Nephron (organoid): ENCODE measurements at regions not wholly inside any gene's neighbourhood (a gene's known extent, or its start where the extent isn't known, plus 50 kb on each side); places are given as distances from the start of the nearest gene placed in this dataset.

Experiments
- H3K27ac Mint-ChIP-seq, 3 experiments: 2 replicates each; pipeline ENCODE4 v1.8.0; 2020; ENCODE audit warnings: mixed read lengths in 3 of 3, mild to moderate bottlenecking in 2 of 3, moderate library complexity in 1 of 3
- H3K27me3 Mint-ChIP-seq: 2 replicates; pipeline ENCODE4 v1.8.0; 2021; ENCODE audit warnings: low read depth, mild to moderate bottlenecking, moderate library complexity, mixed read lengths
- H3K36me3 Mint-ChIP-seq: 2 replicates; pipeline ENCODE4 v1.8.0; 2020; ENCODE audit warnings: low read depth, mixed read lengths
- H3K4me1 Mint-ChIP-seq: 2 replicates; pipeline ENCODE4 v1.8.0; 2020; ENCODE audit warnings: mixed read lengths
- H3K4me3 Mint-ChIP-seq, 3 experiments: 2 replicates each; pipeline ENCODE4 v1.8.0; 2020; ENCODE audit warnings: mild to moderate bottlenecking in 3 of 3, mixed read lengths in 3 of 3, moderate library complexity in 2 of 3
- H3K9me3 Mint-ChIP-seq: 2 replicates; pipeline ENCODE4 v1.8.0; 2020; ENCODE audit warnings: mixed read lengths
- CTCF ChIP-seq, 3 experiments: fragments of 200-600 bp; sonication (generic); IDR thresholded peaks; one replicate each; pipeline ENCODE4 v1.5.0; 2021; ENCODE audit warnings: antibody characterized with exemption in 3 of 3; ENCODE audit not compliant: unreplicated experiment in 3 of 3

GRCh38 chr7:157087646-157088045 is 51.1 kb upstream of the UBE3C start:
- no peaks in the 10 kb centered on the region for H3K4me1 Mint-ChIP-seq
- no peak overlapping the region for H3K27ac Mint-ChIP-seq
- H3K9me3 Mint-ChIP-seq, result peaks cover 23% of the 10 kb centered on the region
- no peak for TF ChIP-seq CTCF (IDR thresholded peaks at IDR 0.05; ENCODE audit: unreplicated experiment in 3 of 3)
- no peak overlapping the region for H3K4me3 Mint-ChIP-seq
- H3K27me3 Mint-ChIP-seq, result peaks cover 25% of the 10 kb centered on the region
- peaks cover 4% of the 10 kb centered on the region for H3K36me3 Mint-ChIP-seq

- H3K4me1 Mint-ChIP-seq, result no peaks in the 10 kb centered on the region
- H3K27me3 Mint-ChIP-seq, result peaks cover 21% of the 10 kb centered on the region
- no peak for TF ChIP-seq CTCF (IDR thresholded peaks at IDR 0.05; ENCODE audit: unreplicated experiment in 3 of 3)
- no peak overlapping the region for H3K27ac Mint-ChIP-seq
- peaks cover 20% of the 10 kb centered on the region for H3K9me3 Mint-ChIP-seq
- H3K4me3 Mint-ChIP-seq, result no peak overlapping the region
- H3K36me3 Mint-ChIP-seq, result peaks cover 4% of the 10 kb centered on the region
Measured at GRCh38 chr7:157088136-157088535, 50.6 kb upstream of the UBE3C start.
